ENCODE measurements at regions not wholly inside any gene's neighbourhood (a gene's known extent, or its start where the extent isn't known, plus 50 kb on each side); places are given as distances from the start of the nearest gene placed in this dataset.

- DNase-seq (ENCODE audit: low read depth), result no peak
- H3K4me3 ChIP-seq (ENCODE audit: low read depth, low read length), result no peak overlapping the region
- no peak for TF ChIP-seq CTCF (IDR thresholded peaks at IDR 0.05; ENCODE audit: insufficient read depth, low read depth, low read length)
These were observed 69.4 kb upstream of the PPP2R3B start for GRCh38 chrX:456146-456545.

GRCh38 chrX:456551-457291 is 70.0 kb upstream of the PPP2R3B start:
- TF ChIP-seq CTCF (IDR thresholded peaks at IDR 0.05; ENCODE audit: insufficient read depth, low read depth, low read length), result no peak
- no peak overlapping the region for H3K4me3 ChIP-seq (ENCODE audit: low read depth, low read length)
- DNase-seq (ENCODE audit: low read depth), result peak; percentile 2

- DNase-seq (ENCODE audit: low read depth), result no peak
- TF ChIP-seq CTCF (IDR thresholded peaks at IDR 0.05; ENCODE audit: insufficient read depth, low read depth, low read length), result no peak
These were observed 70.6 kb upstream of the PPP2R3B start for GRCh38 chrX:457292-457679.

GRCh38 chrX:458631-459061 is 71.9 kb upstream of the PPP2R3B start:
- TF ChIP-seq CTCF (IDR thresholded peaks at IDR 0.05; ENCODE audit: insufficient read depth, low read depth, low read length), result no peak
- no peak overlapping the region for H3K4me3 ChIP-seq (ENCODE audit: low read depth, low read length)
- DNase-seq (ENCODE audit: low read depth), result no peak

More at GRCh38 chrX:457292-457679, 70.6 kb upstream of the PPP2R3B start:
- no peak overlapping the region for H3K4me3 ChIP-seq (ENCODE audit: low read depth, low read length)

- no peak overlapping the region for H3K4me3 ChIP-seq (ENCODE audit: low read depth, low read length)
- DNase-seq (ENCODE audit: low read depth), result no peak
- no peak for TF ChIP-seq CTCF (IDR thresholded peaks at IDR 0.05; ENCODE audit: insufficient read depth, low read depth, low read length)
These were observed 72.9 kb upstream of the PPP2R3B start for GRCh38 chrX:459611-460010.

GRCh38 chrX:460116-460515 is 73.4 kb upstream of the PPP2R3B start:
- no peak for TF ChIP-seq CTCF (IDR thresholded peaks at IDR 0.05; ENCODE audit: insufficient read depth, low read depth, low read length)
- DNase-seq (ENCODE audit: low read depth), result no peak
- H3K4me3 ChIP-seq (ENCODE audit: low read depth, low read length), result no peak overlapping the region
